ENCODE measurements at regions not wholly inside any gene's neighbourhood (a gene's known extent, or its start where the extent isn't known, plus 50 kb on each side); places are given as distances from the start of the nearest gene placed in this dataset.

DNA sequence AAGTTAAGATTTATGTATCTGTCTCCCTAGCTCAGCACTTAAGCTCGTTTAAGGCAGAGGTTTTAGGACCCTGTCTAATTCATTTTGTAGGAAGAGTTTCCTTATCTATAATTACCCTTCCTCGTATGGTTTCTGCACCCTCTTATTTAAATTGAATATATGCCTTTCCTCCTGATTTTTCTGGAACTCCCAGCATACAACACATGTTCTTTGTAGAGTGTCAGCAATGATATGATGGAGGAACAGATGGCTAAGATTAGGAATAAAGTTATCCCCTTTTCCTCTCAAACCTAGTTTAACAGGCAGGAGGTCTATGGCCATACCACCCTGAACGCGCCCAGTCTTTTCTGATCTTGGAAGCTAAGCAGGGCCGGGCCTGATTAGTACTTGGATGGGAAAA lies 359.5 kb downstream of the PCDH17 start:
- TF ChIP-seq, protein P1, sequence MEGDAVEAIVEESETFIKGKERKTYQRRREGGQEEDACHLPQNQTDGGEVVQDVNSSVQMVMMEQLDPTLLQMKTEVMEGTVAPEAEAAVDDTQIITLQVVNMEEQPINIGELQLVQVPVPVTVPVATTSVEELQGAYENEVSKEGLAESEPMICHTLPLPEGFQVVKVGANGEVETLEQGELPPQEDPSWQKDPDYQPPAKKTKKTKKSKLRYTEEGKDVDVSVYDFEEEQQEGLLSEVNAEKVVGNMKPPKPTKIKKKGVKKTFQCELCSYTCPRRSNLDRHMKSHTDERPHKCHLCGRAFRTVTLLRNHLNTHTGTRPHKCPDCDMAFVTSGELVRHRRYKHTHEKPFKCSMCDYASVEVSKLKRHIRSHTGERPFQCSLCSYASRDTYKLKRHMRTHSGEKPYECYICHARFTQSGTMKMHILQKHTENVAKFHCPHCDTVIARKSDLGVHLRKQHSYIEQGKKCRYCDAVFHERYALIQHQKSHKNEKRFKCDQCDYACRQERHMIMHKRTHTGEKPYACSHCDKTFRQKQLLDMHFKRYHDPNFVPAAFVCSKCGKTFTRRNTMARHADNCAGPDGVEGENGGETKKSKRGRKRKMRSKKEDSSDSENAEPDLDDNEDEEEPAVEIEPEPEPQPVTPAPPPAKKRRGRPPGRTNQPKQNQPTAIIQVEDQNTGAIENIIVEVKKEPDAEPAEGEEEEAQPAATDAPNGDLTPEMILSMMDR (tag by site-specific recombination; IDR thresholded peaks at IDR 0.05), result no peak
- no peak for TF ChIP-seq GLI4 (tag by site-specific recombination; IDR thresholded peaks at IDR 0.05)
- TF ChIP-seq ZNF560 (tag by site-specific recombination; IDR thresholded peaks at IDR 0.05; ENCODE audit: borderline replicate concordance), result no peak
- TF ChIP-seq ZNF660 (tag by site-specific recombination; IDR thresholded peaks at IDR 0.05), result no peak
- TF ChIP-seq ZNF114 (tag by site-specific recombination; IDR thresholded peaks at IDR 0.05), result no peak
- TF ChIP-seq ZNF423 (tag by site-specific recombination; IDR thresholded peaks at IDR 0.05), result no peak
- TF ChIP-seq, protein P2, sequence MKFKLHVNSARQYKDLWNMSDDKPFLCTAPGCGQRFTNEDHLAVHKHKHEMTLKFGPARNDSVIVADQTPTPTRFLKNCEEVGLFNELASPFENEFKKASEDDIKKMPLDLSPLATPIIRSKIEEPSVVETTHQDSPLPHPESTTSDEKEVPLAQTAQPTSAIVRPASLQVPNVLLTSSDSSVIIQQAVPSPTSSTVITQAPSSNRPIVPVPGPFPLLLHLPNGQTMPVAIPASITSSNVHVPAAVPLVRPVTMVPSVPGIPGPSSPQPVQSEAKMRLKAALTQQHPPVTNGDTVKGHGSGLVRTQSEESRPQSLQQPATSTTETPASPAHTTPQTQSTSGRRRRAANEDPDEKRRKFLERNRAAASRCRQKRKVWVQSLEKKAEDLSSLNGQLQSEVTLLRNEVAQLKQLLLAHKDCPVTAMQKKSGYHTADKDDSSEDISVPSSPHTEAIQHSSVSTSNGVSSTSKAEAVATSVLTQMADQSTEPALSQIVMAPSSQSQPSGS (tag by site-specific recombination; IDR thresholded peaks at IDR 0.05; ENCODE audit: low read depth), result no peak
- no peak for TF ChIP-seq ZNF24 (tag by site-specific recombination; IDR thresholded peaks at IDR 0.05)
- TF ChIP-seq, protein P3, sequence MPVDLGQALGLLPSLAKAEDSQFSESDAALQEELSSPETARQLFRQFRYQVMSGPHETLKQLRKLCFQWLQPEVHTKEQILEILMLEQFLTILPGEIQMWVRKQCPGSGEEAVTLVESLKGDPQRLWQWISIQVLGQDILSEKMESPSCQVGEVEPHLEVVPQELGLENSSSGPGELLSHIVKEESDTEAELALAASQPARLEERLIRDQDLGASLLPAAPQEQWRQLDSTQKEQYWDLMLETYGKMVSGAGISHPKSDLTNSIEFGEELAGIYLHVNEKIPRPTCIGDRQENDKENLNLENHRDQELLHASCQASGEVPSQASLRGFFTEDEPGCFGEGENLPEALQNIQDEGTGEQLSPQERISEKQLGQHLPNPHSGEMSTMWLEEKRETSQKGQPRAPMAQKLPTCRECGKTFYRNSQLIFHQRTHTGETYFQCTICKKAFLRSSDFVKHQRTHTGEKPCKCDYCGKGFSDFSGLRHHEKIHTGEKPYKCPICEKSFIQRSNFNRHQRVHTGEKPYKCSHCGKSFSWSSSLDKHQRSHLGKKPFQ (tag by site-specific recombination; IDR thresholded peaks at IDR 0.05), result no peak
- no peak for TF ChIP-seq ZNF768 (tag by site-specific recombination; IDR thresholded peaks at IDR 0.05)

Measured in HEK293 (cell line).